K562 (cell line): ENCODE measurements at regions not wholly inside any gene's neighbourhood (a gene's known extent, or its start where the extent isn't known, plus 50 kb on each side); places are given as distances from the start of the nearest gene placed in this dataset.

ENCODE experiments used
- ATAC-seq: fragments of 200-7000 bp; cut with Tn5 transposase; 3 replicates; pipeline ENCODE4 v1.9.1; 2020; ENCODE audit warnings: moderate library complexity
- BruUV-seq: library from RNA; stranded (reverse); fragments of 400-500 nt; replicated peaks from 2 replicates; lab custom pipeline; 2021; lab: Mats Ljungman, UMichigan
- CTCF ChIA-PET: fragments of 300-600 bp; formaldehyde crosslinking; extraction: SDS; loops from one replicate; lab custom pipeline; 2021; ENCODE audit warnings: low intra/inter-chr PET ratio; lab: Yijun Ruan, JAX
- POLR2A ChIA-PET: fragments of 300-600, 350-650 bp; sonication (Branson Sonifier 250); formaldehyde crosslinking; extraction: SDS; loops from one replicate; lab custom pipeline; 2021; ENCODE audit warnings: antibody characterized with exemption, inconsistent platforms; lab: Yijun Ruan, JAX
- DNase-seq, 4 experiments: peaks; one replicate each; pipeline versions ENCODE4 v3.0.0 to v3.0.0-alpha.2; 2011 to 2018; ENCODE audit warnings: low spot score in 3 of 4, mixed read lengths in 3 of 4; ENCODE audit errors: extremely low read depth in 1 of 4
- FAIRE-seq: peaks from 2 replicates; lab custom pipeline; 2011; peaks lifted over from hg19 to GRCh38; lab: Jason Lieb, UNC
- H2AFZ ChIP-seq: 2 replicates; pipeline ENCODE4 v1.6.0; 2011; ENCODE audit warnings: low read depth, low read length, control low read depth, inconsistent platforms
- H3K27ac ChIP-seq: fragments of 200-600 bp; 3 replicates; pipeline ENCODE4 v1.8.0; 2011; ENCODE audit warnings: low read depth, mild to moderate bottlenecking, control low read depth, inconsistent platforms, low read length, moderate library complexity, mixed read lengths; ENCODE audit errors: extremely low read depth
- H3K27me3 ChIP-seq, 2 experiments: fragments of 300-600 bp in 1 of 2; 2 replicates in 1 of 2; 3 replicates in 1 of 2; pipeline versions ENCODE4 v1.6.0 to v1.8.0; 2011; ENCODE audit warnings: inconsistent platforms in 2 of 2, low read length in 2 of 2, mild to moderate bottlenecking in 1 of 2, mixed read lengths in 1 of 2, moderate library complexity in 1 of 2; ENCODE audit not compliant: control insufficient read depth in 2 of 2, insufficient read depth in 2 of 2
- H3K36me3 ChIP-seq: fragments of 300-600 bp; 3 replicates; pipeline ENCODE4 v1.8.0; 2011; ENCODE audit warnings: mild to moderate bottlenecking, low read length, inconsistent platforms; ENCODE audit not compliant: control insufficient read depth, insufficient read depth
- H3K4me1 ChIP-seq, 2 experiments: fragments of 200-600 bp in 1 of 2; replicated peaks in 1 of 2; 2 replicates in 1 of 2; 3 replicates in 1 of 2; pipeline versions ENCODE4 v1.5.1 to v1.8.0; 2011; ENCODE audit warnings: inconsistent platforms in 2 of 2, low read length in 2 of 2, mild to moderate bottlenecking in 1 of 2, mixed read lengths in 1 of 2, moderate library complexity in 1 of 2; ENCODE audit not compliant: control insufficient read depth in 2 of 2, insufficient read depth in 2 of 2
- H3K4me2 ChIP-seq: 2 replicates; pipeline ENCODE4 v1.6.1; 2011; ENCODE audit warnings: low read length, control low read depth, inconsistent platforms, mixed read lengths; ENCODE audit not compliant: insufficient read depth
- H3K4me3 ChIP-seq: fragments of 200-600 bp; sonication (generic), shearing (Covaris generic); 2 replicates; pipeline ENCODE4 v1.5.1; 2016; ENCODE audit warnings: control low read depth, inconsistent platforms
- H3K79me2 ChIP-seq: fragments of 200-600 bp; 3 replicates; pipeline ENCODE4 v1.8.0; 2011; ENCODE audit warnings: low read length, inconsistent platforms; ENCODE audit not compliant: control insufficient read depth, insufficient read depth
- H3K9ac ChIP-seq, 2 experiments: 2 replicates each; pipeline versions ENCODE4 v1.6.0 to v1.6.1; 2011; ENCODE audit warnings: low read depth in 2 of 2, low read length in 2 of 2, control low read depth in 1 of 2, inconsistent platforms in 1 of 2, mild to moderate bottlenecking in 1 of 2, mixed read lengths in 1 of 2; ENCODE audit not compliant: insufficient read depth in 1 of 2
- H3K9me1 ChIP-seq: one replicate; pipeline ENCODE4 v1.6.0; 2011; ENCODE audit warnings: inconsistent platforms, mild to moderate bottlenecking, low read length, moderate library complexity; ENCODE audit not compliant: control insufficient read depth, insufficient read depth
- H3K9me3 ChIP-seq: replicated peaks from 2 replicates; pipeline ENCODE4 v1.5.1; 2011; ENCODE audit warnings: low read depth, low read length, inconsistent platforms; ENCODE audit not compliant: control insufficient read depth, insufficient read depth
- H4K20me1 ChIP-seq: replicated peaks from 2 replicates; pipeline ENCODE4 v1.6.1; 2011; ENCODE audit warnings: low read length, inconsistent platforms, mixed read lengths; ENCODE audit not compliant: control insufficient read depth, insufficient read depth
- FUS ChIP-seq: fragments of 200-400 bp; formaldehyde crosslinking; optimal IDR thresholded peaks from 2 replicates; pipeline ENCODE3; 2017; ENCODE audit warnings: low read depth, low read length
- LCOR ChIP-seq: sonication (generic); formaldehyde crosslinking; IDR thresholded peaks from 2 replicates; pipeline ENCODE4 v1.8.0; 2022; ENCODE audit warnings: mild to moderate bottlenecking, missing genetic modification reagents
- MAZ ChIP-seq, 2 experiments: fragments of 450-650 bp in 1 of 2; sonication (generic) in 1 of 2; formaldehyde crosslinking; IDR thresholded peaks in 1 of 2; conservative IDR thresholded peaks in 1 of 2; 2 replicates each; pipeline versions ENCODE4 v1.4.0 to v1.5.0; 2020; ENCODE audit warnings: mild to moderate bottlenecking in 1 of 2, missing genetic modification reagents in 1 of 2
- NFATC3 ChIP-seq: fragments of 450-650 bp; IDR thresholded peaks from 2 replicates; pipeline ENCODE4 v1.6.1; 2017; ENCODE audit warnings: mild to moderate bottlenecking
- RBBP5 ChIP-seq: fragments of 200-600 bp; sonication (generic); IDR thresholded peaks from 2 replicates; pipeline ENCODE4 v1.6.1; 2012; ENCODE audit warnings: borderline replicate concordance, mild to moderate bottlenecking, low read length, control low read depth, inconsistent platforms; ENCODE audit not compliant: insufficient read depth, poor library complexity, severe bottlenecking
- WGBS: fragments of 100-300 bp; shearing (Covaris generic); methylation state at CpG from one replicate; pipeline ENCODE4 v1.1.6; 2016; ENCODE audit warnings: low coverage, mixed read lengths; ENCODE audit not compliant: insufficient coverage; ENCODE audit errors: missing lambda C conversion rate; 5-methylcytosine and 5-hydroxymethylcytosine counted together
- in situ Hi-C: fragments of 300-500 bp; cut with MboI; formaldehyde crosslinking; loops from 4 replicates; pipeline ENCODE4 v1.15.0; 2018; ENCODE audit warnings: inconsistent platforms, mixed read lengths
- intact Hi-C: fragments of 100-400 bp; cut with micrococcal nuclease; formaldehyde crosslinking; loops from 2 replicates; pipeline ENCODE4 v1.14.2; 2022
- TF ChIP-seq, protein P1 (sequence below): sonication (generic); formaldehyde crosslinking; IDR thresholded peaks from 2 replicates; pipeline ENCODE4 v1.8.1; 2023; ENCODE audit warnings: missing genetic modification reagents, mild to moderate bottlenecking, borderline replicate concordance
- TF ChIP-seq, protein P2 (sequence below): fragments of 250-450 bp; sonication (Bioruptor Pico); IDR thresholded peaks from 2 replicates; pipeline ENCODE4 v1.8.0; 2021; ENCODE audit warnings: moderate library complexity, mild to moderate bottlenecking, inconsistent platforms

DNA sequence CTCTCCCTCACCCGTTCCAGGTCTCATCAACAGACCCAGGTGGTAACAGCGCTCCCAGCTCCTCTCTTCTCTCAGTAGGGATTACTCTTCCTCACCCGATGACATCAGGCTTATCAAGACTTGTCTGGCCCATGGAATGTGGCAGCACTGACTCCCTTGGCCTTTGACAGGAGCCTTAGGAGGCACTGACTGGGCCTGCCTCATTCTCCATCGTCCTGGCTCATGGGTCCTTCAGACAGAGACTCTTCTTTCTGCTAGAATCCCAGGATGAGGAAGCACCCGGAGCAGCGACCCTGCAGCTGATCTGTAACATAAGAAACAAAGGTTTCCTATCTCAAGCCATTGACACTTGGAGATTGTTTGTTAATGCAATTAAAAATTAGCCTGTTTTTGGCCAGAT, 1063.6 kb downstream of the TBC1D22A start (continued):
- TF ChIP-seq, protein P1, sequence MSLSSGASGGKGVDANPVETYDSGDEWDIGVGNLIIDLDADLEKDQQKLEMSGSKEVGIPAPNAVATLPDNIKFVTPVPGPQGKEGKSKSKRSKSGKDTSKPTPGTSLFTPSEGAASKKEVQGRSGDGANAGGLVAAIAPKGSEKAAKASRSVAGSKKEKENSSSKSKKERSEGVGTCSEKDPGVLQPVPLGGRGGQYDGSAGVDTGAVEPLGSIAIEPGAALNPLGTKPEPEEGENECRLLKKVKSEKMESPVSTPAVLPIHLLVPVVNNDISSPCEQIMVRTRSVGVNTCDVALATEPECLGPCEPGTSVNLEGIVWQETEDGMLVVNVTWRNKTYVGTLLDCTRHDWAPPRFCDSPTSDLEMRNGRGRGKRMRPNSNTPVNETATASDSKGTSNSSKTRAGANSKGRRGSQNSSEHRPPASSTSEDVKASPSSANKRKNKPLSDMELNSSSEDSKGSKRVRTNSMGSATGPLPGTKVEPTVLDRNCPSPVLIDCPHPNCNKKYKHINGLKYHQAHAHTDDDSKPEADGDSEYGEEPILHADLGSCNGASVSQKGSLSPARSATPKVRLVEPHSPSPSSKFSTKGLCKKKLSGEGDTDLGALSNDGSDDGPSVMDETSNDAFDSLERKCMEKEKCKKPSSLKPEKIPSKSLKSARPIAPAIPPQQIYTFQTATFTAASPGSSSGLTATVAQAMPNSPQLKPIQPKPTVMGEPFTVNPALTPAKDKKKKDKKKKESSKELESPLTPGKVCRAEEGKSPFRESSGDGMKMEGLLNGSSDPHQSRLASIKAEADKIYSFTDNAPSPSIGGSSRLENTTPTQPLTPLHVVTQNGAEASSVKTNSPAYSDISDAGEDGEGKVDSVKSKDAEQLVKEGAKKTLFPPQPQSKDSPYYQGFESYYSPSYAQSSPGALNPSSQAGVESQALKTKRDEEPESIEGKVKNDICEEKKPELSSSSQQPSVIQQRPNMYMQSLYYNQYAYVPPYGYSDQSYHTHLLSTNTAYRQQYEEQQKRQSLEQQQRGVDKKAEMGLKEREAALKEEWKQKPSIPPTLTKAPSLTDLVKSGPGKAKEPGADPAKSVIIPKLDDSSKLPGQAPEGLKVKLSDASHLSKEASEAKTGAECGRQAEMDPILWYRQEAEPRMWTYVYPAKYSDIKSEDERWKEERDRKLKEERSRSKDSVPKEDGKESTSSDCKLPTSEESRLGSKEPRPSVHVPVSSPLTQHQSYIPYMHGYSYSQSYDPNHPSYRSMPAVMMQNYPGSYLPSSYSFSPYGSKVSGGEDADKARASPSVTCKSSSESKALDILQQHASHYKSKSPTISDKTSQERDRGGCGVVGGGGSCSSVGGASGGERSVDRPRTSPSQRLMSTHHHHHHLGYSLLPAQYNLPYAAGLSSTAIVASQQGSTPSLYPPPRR (CRISPR knock-in tag), result no peak

DNA sequence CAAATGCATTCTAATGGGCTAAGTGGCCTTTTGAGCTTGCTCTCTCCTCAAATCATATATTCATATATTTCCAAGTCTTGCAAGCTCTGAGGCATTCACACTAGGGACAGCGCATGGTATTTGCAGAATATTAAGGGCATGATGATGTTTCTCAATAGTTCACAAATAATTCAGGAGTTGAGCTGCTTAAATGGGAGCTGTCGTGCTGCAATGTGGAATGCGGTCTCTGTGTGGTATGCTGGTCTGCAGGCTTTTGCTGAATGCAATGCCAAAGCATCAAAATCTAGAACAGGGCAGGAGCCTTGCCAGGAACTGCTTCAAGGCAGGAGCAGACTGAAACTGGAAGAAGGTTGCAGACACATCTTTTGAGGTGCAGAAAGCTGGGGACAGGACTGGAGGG, 1060.0 kb downstream of the TBC1D22A start:
- ATAC-seq, result no peak
- ChIA-PET POLR2A (interaction anchor here (1.0 kb wide), 1 partner anchor 11 kb away, joined by 3 read pairs; no protein-coding TSS in a partner anchor), CTCF (no interaction called here)
- 97% methylated on average over 3 of the region's 3 CpGs for WGBS
- Histone ChIP-seq H3K9me3 (no peaks in the 10 kb centered on the region), H3K79me2 (no peaks in the 10 kb centered on the region), H3K9ac (no peak overlapping the region), H3K4me2 (no peak overlapping the region), H4K20me1 (no peaks in the 10 kb centered on the region), H3K4me3 (no peak overlapping the region), H3K27ac (no peak overlapping the region)
- BruUV-seq, result no TSS peak
- in situ Hi-C loops, result no loop called here
- TF ChIP-seq NFATC3 (no peak), MAZ (CRISPR knock-in tag; conservative IDR thresholded peaks at IDR 0.05 in 1 of 2, IDR thresholded peaks at IDR 0.05 in 1 of 2) (no peak), FUS (no peak), RBBP5 (no peak), LCOR (CRISPR knock-in tag) (no peak)
- TF ChIP-seq, protein P2, sequence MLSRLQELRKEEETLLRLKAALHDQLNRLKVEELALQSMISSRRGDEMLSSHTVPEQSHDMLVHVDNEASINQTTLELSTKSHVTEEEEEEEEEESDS (CRISPR knock-in tag), result no peak
- TF ChIP-seq, all 486 proteins: peak for 0
- no peak for DNase-seq
- intact Hi-C loops, result no loop called here
- H2AFZ ChIP-seq, result no peak overlapping the region
- no peak for FAIRE-seq
- H3K9me1 ChIP-seq, result no peaks in the 10 kb centered on the region
- no peaks in the 10 kb centered on the region for H3K36me3 ChIP-seq
- H3K4me1 ChIP-seq, result no peaks in the 10 kb centered on the region
- no peaks in the 10 kb centered on the region for H3K27me3 ChIP-seq
